Adipose tissue (tissue), 3 donors: ENCODE measurements at regions not wholly inside any gene's neighbourhood (a gene's known extent, or its start where the extent isn't known, plus 50 kb on each side); places are given as distances from the start of the nearest gene placed in this dataset.

Experiments used
- H3K27ac ChIP-seq: one replicate; pipeline ENCODE4 v1.5.1; 2013; ENCODE audit warnings: low read depth, low read length
- WGBS, 3 donors: extraction: QIAGEN DNeasy Blood & Tissue Kit; methylation state at CpG; one replicate each; pipeline ENCODE4 v1.1.7; 2013; 5-methylcytosine and 5-hydroxymethylcytosine counted together
- donor health status: healthy with polysubstance abuse.
- donor health status: Bipolar disorder and iron deficiency.
- donor health status: healthy.

DNA sequence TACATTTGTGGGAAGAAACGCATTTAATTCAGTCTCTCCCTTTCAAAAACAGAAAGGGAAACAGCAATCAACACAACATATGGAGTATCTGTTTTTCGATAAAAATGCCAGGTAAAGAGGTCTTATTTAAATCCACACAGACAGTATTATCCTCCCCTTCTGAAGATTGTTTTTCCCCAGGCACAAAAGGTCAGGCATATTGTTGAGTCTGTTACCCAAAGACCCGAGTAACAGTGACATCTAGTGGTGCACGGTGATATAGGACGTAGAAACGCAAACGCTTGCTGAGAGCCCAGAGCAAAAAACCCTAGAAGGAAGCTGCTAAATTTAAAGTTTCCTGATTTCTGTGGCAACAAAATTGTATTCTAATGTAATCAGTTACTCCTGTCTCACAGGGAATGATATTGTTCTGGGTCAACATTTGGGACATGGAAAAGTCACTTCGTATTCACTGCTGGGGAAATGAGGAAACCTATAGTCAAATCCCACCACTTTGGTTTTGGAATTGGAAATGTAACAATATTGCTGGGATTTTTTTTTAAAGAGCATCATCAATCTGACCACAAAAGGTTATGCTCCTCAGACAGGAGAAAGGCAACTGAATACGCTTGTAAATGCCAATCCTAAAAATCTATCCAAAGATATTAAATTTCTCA is 312.7 kb upstream of the CCDC54 start:
- no peak overlapping the region for H3K27ac ChIP-seq
- WGBS, 3 donors, result 15 to 18% (median 17%) methylated on average over 9 of the region's 9 CpGs

DNA sequence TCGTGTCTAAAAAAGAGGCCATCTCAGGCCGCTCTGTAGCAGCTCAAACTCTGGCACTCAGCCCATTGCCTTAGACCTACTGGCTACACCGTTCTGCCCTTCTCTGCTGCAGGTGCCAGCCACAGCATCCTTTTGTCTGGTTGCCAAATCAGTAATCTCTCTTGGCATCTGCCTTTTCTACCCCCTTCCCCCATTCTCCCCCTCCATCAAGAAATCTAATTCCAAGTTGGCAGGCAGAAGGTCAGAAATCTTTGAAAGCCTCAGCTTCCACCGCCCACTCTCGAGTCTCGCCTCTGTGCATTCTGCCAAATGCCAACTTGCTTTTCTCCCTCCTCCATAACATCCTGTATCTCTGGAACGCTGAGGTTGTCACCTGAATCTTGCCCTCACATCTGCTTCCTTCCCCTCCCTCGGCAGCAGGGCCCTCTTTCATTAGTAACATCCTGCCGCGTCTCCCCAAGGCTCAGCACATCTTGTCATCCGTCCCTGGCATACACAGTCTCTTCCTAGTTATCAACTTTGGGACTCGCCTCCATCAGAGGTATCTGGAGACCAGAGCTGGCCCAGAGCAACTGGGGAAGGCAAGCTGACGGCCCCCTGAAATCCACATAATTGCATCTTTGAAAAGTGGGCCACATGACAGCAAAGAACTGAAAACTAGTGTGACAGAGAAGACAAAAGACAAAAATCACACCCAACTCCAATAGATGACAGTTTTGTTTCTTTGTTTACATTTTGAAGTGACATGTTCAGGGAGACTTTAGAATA is 312.0 kb upstream of the CCDC54 start:
- H3K27ac ChIP-seq, result no peak overlapping the region
- 23 to 41% (median 25%) methylated on average over 13 of the region's 13 CpGs for WGBS, 3 donors

DNA sequence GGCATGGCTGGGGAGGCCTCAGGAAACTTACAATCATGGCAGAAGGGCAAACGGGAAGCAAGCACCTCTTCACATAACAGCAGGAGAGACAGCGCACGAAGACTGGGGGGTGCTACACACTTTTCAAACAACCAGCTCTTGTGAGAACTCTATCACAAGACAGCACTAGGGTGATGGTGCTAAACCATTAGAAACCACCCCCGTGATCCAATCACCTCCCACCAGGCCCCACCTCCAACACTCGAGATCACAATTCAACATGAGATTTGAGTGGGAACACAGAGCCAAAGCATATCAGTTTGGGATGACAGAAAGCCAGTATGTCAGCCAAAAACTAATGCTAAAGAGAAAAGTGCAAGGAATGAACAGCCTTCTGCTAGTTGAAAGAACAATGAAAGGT is 309.8 kb upstream of the CCDC54 start:
- no peak overlapping the region for H3K27ac ChIP-seq
- 75 to 89% (median 85%) methylated on average over 5 of the region's 5 CpGs for WGBS, 3 donors

DNA sequence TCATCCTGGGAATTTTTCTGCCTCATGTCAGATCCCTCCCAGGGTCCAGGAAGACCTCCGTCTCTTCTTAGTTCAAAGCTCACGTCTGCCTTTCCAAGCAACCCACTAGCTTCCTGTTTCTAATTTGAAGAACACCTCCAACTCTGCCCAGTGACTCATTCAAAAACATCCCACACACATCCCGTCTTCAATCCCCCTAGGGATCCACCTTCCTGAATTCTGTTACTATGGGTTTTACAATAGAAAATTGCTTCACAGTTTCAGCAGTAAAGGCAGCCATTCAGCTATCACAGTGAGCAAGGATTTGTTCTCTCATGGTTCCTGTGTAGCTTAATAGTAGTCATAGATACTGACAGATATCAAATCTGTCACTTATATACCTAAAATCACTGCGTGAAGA is 308.3 kb upstream of the CCDC54 start:
- WGBS, 3 donors, result 22 to 43% (median 26%) methylated on average over 4 of the region's 4 CpGs
- no peak overlapping the region for H3K27ac ChIP-seq

DNA sequence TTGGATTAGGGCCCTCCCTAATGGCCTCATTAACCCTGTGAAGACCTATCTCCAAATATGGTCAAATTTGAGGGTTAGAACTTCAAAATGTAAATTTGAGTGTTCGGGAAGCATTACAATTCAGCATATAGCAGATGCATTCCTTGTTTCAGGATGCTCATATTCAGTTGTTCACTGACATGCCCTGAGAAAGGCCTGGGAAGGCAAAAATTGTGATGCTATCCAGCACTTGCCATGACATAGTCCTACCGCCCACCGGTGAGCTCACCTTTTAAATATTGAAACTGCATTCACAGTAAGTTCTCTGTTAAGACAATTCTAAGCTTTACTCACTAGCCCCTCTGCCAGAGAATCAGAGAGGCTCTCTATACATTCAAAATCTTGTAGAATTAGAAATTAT is 300.3 kb upstream of the CCDC54 start:
- no peak overlapping the region for H3K27ac ChIP-seq
- 88 to 93% (median 93%) methylated on average over 3 of the region's 3 CpGs for WGBS, 3 donors

DNA sequence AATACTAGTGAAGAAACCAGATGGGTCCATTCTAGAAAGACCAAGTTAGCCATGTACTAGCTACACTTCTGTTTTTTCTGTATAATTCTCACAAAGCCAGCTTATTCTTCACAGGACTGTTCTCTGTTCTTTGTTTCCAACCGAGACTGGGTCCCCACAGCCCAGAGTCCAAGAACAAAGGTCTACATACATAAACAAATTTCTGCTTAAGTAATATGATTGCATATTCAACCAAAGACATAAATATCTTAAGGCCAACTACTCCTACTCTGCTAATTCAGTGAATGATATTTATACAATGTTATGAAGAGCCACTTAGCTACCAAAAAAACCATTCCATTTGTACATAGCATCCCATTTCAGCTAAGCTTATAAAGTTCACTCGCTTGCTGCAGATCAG is 299.8 kb upstream of the CCDC54 start:
- H3K27ac ChIP-seq, result no peak overlapping the region
- WGBS, 3 donors, result 70 to 82% (median 77%) methylated on average over 2 of the region's 2 CpGs

DNA sequence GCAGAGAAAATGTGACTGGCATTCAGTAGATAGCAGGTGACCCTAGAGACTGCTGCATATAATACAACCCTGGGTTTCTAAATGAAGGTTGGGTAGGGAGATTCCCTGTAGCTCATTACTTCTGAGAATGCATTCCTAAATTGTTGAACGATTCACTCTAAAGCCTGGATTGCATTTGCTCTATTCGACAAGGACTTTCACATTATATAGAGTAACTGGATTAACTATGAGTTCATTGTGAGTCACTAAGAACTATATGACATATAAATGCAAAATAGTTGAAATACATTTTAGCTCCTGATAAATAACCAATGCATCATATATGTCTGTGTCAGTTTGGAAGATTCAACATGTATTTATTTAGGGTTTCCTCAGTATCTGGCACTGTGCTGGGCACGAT is 294.7 kb upstream of the CCDC54 start:
- H3K27ac ChIP-seq, result no peak overlapping the region
- 85 to 94% (median 88%) methylated on average over 3 of the region's 3 CpGs for whole genome bisulfite sequencing, 3 donors

DNA sequence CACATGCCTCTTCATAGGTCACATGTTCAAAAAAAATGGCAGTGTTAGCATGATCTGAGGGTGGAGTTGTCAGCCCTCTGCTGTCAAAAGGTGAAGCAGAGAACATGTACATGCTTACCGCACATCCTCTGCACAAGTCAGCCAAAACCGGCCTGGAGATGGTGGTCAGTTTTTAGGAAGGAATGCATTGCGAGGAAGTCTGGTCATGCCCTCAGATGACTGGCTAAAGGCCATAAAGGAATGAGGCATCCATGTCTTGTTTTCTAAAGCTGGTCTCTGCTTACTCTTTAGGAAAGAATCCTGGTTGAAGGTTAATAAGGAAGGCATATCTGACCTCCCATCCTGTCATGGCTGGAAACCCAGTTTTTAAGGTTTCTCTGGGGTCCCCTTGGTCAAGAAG is 292.0 kb upstream of the CCDC54 start:
- WGBS, 3 donors, result 92 to 97% (median 94%) methylated on average over 3 of the region's 3 CpGs
- H3K27ac ChIP-seq, result no peak overlapping the region

DNA sequence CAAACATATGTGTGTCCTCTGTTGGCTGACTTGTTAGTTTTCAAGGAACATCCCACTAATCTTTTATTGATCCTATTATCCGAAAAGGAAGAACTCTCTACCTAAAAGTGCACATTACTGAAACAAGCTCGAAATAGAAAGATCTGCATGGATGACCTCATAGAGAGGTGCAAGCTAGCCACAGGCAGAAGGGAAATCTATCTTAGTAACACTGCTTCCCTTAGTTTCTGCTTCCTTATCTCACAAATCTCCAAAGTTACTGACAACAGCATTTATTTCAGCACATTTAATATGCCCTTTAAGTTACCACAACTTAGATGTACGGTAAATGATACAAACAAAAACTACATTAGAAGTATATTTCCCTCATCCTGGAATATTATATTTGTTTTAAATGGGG is 285.1 kb upstream of the CCDC54 start:
- WGBS, 3 donors, result 47 to 52% (median 51%) methylated on average over 3 of the region's 3 CpGs
- no peak overlapping the region for H3K27ac ChIP-seq

DNA sequence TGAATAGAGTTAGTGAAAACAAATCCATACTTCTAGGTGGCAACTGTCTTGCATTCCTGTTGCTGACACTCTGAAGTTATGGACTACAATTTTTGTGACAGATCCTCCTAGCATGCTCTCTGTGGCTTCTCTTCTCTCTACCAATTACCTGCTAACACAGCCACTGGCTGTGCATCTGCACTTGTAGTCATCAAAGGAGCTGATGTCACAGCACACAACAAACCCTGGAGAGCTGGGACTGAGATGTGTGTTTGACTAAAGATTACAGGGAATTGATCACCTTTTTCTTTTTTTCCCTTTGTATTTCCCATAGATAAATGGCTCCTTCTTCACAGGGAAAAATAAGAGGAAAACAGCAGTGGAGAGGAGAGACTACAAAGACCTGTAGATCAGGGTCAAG is 278.4 kb upstream of the CCDC54 start:
- H3K27ac ChIP-seq, result no peak overlapping the region

DNA sequence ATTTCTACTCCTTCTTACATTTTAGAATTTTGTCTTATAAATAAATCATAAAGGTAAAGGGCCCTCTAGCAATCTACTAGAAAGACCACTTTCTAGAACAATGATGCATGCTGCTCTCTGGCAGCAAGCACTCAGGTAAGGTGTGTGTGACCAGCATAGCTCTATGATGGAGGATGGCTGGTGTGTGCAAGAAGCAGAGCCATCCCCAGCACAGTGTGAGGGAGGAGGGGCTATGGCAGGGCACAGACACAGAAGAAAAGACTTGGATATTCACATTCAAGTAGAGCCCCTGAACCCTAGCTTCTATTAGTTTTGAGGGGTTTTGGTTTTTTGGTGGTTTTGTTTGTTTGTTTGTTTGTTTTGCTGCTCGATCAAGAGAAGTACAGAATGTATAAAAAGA is 277.1 kb upstream of the CCDC54 start:
- WGBS, 3 donors, result 73 to 75% (median 74%) methylated on average over 1 of the region's 1 CpG
- no peak overlapping the region for H3K27ac ChIP-seq

DNA sequence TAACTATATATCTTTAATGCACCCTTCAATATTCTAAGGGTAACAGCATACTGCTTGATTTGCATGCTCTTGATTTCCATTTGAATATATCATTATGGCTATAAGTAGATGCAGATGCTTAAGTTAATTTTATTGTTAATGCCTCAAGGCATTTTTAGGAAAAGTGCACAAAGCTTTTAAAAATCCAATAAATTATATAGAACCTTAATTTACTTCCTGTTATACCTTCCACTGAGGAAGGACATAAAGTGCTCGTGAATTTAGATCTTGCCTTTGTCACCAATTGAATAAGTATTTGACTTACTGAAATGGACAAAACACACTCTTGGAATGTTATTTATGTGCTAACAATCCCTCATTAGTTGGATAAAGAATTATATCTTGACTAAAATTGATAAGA is 276.7 kb upstream of the CCDC54 start:
- WGBS, 3 donors, result 62 to 67% (median 65%) methylated on average over 1 of the region's 1 CpG
- no peak overlapping the region for H3K27ac ChIP-seq

DNA sequence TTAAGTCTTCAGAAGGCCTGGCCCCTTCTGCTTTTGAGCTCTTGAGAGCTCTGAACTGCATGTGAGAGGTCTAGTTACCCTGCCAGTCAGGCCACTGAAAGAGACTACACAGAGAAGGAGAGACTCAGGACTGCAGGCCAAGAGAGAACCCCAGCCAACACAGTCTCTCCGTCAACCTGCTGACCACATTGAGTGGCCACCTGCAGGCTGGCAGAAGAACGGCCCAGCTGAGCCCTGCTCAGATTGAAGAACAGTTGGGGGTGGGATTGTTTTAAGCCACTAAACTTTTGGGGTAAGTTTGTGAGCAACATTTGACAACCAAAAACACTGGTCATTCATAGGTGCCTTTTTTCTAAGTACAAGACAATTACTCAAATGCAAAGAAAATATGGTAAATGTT is 273.5 kb upstream of the CCDC54 start:
- WGBS, 3 donors, result 87 to 100% (median 91%) methylated on average over 2 of the region's 2 CpGs
- H3K27ac ChIP-seq, result no peak overlapping the region

DNA sequence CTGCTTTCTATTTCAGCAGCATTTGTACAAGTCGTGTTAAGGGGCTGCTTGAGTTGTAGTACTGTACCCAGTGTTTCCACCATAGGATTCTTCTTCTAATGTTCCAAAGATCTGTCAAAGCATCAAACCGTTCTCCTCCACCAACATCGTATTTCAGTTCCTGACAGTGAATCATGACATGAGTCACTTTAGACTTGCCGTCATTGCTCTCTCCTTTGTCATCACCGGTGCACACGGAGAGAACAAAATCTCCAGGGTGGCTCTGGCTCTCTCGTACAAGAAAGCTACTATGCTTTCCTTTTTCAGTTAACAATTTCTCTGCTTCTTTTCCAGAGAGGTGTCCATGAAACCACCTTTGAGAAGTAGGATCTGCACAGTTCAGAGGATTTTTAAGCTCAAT is 270.9 kb upstream of the CCDC54 start:
- WGBS, 3 donors, result 85 to 92% (median 86%) methylated on average over 7 of the region's 7 CpGs

DNA sequence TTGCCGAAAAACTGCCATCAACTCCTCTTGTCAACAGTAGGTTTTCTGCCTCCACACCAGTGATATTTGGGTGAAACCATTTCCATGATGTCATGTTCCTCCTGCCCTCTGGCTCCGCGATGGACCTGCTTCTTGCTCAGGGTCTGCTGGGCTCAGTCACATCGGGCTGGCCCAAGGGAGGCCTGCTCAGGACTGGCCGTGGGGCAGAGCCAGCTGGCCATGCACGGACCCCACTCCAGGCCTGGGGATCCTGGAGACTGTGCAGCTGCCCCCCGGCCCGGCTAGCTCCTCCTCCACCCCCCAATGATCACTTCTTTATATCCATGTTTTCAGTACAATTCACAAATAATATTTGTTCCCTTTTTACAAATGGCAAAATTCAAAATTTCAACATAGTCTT is 270.3 kb upstream of the CCDC54 start:
- WGBS, 3 donors, result 87 to 92% (median 91%) methylated on average over 8 of the region's 8 CpGs
- H3K27ac ChIP-seq, result no peak overlapping the region

More for the DNA sequence above, 270.9 kb upstream of the CCDC54 start:
- H3K27ac ChIP-seq, result no peak overlapping the region

DNA sequence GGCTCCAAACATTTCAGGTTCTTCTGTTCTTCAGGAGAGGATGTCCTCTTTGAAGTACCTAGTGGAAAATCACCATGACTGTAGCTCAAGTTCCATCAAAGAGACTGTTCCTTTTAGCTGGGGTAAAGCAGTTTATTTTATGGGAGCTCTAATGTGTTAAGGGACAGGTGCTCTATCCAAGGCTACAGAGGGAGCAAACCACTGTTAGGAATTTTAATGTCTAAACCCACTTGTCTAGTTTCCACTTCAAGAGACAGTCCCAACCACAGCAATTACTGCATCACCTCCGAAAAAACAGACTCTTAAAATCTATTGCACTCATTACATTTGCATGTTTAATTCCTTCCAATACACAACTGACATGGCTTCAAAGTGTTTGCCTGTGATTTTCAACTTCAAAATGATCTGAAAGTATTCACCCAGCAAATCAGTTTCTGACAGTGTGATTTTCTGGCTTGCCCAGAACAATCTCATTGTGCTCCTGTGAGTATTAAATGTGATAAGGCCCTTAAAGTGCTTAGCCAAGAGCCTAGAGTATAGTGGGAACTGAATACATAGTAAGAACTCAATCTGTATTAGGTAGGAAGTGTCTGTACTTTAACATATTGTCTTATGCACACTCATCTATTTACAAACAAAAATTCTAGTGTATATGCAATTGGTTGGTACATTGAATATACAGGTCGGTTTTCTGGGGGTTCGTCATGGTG is 266.5 kb upstream of the CCDC54 start:
- 83 to 93% (median 90%) methylated on average over 3 of the region's 3 CpGs for WGBS, 3 donors
- H3K27ac ChIP-seq, result no peak overlapping the region

DNA sequence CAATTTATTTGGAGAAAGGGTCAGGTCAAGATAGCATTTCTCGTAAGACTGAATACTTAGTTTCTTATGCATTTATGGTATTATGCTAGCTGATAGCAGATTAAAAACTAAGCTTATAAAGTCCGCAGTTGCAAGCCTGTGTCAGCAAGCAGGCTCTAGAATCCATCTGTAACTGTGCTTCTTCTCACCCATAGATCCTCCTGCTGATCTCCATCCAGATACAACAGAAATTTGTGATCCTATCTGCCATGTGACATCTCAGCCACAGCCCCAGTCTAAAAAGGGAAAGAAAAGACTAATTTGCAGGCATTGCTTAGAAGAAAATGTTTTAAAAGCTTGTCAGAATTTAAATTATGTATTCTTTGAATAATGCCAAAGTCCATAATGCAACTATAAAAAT is 265.4 kb upstream of the CCDC54 start:
- WGBS, 3 donors, result 74 to 92% (median 83%) methylated on average over 2 of the region's 2 CpGs
- no peak overlapping the region for H3K27ac ChIP-seq

DNA sequence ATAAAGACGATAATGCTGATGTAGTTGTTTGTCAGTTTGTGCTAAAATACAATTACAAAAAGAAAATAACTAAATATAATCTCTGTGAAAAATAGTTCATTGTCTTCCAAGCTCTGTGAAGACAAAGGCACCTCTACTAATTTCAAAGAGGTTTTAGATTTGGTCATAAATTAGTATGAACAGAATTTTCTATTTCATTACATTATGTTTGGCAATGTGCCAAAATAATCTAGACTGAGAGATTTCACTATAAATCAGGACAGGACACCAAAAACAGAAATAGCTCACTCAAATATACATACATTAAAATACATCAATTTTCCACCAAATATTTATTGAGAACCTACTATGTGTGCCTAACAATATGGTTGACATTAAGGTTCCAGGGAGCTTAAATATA is 264.9 kb upstream of the CCDC54 start:
- WGBS, 3 donors, result 89 to 92% (median 92%) methylated on average over 1 of the region's 1 CpG
- H3K27ac ChIP-seq, result no peak overlapping the region

DNA sequence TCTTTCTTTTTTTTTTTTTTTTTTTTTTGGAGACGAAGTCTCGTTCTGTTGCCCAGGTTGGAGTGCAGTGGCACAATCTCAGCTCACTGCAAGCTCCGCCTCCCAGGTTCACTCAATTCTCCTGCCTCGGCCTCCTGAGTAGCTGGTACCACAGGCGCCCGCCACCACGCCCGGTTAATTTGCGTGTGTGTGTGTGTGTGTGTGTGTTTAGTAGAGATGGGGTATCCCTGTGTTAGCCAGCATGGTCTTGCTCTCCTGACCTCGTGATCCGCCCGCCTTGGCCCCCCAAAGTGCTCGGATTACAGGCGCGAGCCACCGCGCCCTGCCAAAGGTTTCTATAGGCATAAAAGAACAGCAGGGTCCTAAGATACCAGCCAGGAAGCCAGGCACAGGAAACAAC is 261.0 kb upstream of the CCDC54 start:
- no peak overlapping the region for H3K27ac ChIP-seq
- 90 to 97% (median 96%) methylated on average over 16 to 17 of the region's 17 CpGs for WGBS, 3 donors

DNA sequence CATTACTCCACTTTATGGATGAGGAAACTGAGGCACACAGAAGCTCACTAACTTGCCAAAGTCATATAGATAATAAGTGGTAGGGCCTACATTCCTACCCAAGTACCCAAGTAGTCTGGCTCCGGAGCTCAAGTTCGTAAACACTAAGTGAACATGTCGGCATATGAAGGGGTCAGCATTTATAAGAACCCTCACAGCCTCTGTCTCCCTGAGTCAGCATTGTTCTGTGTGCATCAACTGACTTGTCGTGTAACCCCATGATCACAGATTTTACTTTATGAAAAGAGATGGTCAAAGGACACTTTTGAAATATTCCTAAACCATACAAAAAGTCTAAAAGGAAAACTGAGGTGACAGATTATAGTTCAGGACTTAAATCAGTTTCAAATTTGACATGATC is 260.1 kb upstream of the CCDC54 start:
- no peak overlapping the region for H3K27ac ChIP-seq
- 87 to 95% (median 93%) methylated on average over 4 of the region's 4 CpGs for WGBS, 3 donors
